Stomach (tissue), 8 donors: ENCODE measurements at regions not wholly inside any gene's neighbourhood (a gene's known extent, or its start where the extent isn't known, plus 50 kb on each side); places are given as distances from the start of the nearest gene placed in this dataset.

ENCODE experiments used
- DNase-seq, 2 donors: peaks; one replicate each; pipeline versions ENCODE4 v3.0.0 to v3.0.0-alpha.2; 2013 to 2019
- H3K27ac ChIP-seq, 5 donors: fragments of 200-600 bp in 4 of 5; sonication (generic) in 4 of 5; one replicate each; pipeline ENCODE4 v1.5.1; 2013 to 2019; ENCODE audit warnings: mild to moderate bottlenecking in 1 of 5, moderate library complexity in 1 of 5
- H3K27me3 ChIP-seq, 3 donors: fragments of 200-600 bp; sonication (generic); one replicate each; pipeline ENCODE4 v1.5.1; 2017 to 2019; ENCODE audit warnings: mixed run types in 1 of 3
- H3K36me3 ChIP-seq, 4 donors: fragments of 200-600 bp; sonication (generic); 1 replicate in 3 of 4; 2 replicates in 1 of 4; pipeline ENCODE4 v1.5.1; 2016 to 2019
- H3K4me1 ChIP-seq, 4 donors: fragments of 200-600 bp; sonication (generic); one replicate each; pipeline ENCODE4 v1.5.1; 2016 to 2019
- H3K4me3 ChIP-seq, 4 donors: fragments of 200-600 bp; sonication (generic) in 3 of 4; one replicate each; pipeline ENCODE4 v1.5.1; 2016 to 2019; ENCODE audit warnings: mild to moderate bottlenecking in 1 of 4
- H3K9me3 ChIP-seq, 4 donors: fragments of 200-600 bp; sonication (generic); one replicate each; pipeline ENCODE4 v1.5.1; 2016 to 2019
- EP300 ChIP-seq: sonication (generic); formaldehyde crosslinking; IDR thresholded peaks from one replicate; pipeline ENCODE4 v1.6.1; 2017; ENCODE audit warnings: antibody characterized with exemption
- POLR2A ChIP-seq, 4 donors: fragments of 450-650 bp; IDR thresholded peaks; one replicate each; pipeline ENCODE4 v1.6.1; 2016; ENCODE audit warnings: antibody characterized with exemption in 4 of 4, control low read depth in 2 of 4, mild to moderate bottlenecking in 1 of 4, moderate library complexity in 1 of 4
- POLR2AphosphoS5 ChIP-seq, 3 donors: sonication (generic); formaldehyde crosslinking; IDR thresholded peaks; one replicate each; pipeline ENCODE4 v1.6.1; 2016; ENCODE audit warnings: antibody characterized with exemption in 3 of 3
- WGBS, 5 donors: extraction: QIAGEN DNeasy Blood & Tissue Kit in 3 of 5; methylation state at CpG; one replicate each; pipeline versions ENCODE4 v1.1.5 to v1.1.7; 2013 to 2018; 5-methylcytosine and 5-hydroxymethylcytosine counted together
- intact Hi-C: fragments of 100-400 bp; cut with DNase I; formaldehyde crosslinking; loops from one replicate; pipeline ENCODE4 v1.15.1; 2023; ENCODE audit warnings: low total_unique reads
- TF ChIP-seq, protein P1 (sequence below), 7 experiments: fragments of 450-650 bp in 4 of 7; fragments of 200-600 bp in 3 of 7; sonication (generic) in 3 of 7; IDR thresholded peaks; one replicate each; pipeline ENCODE4 v1.5.1; 2016 to 2019; ENCODE audit warnings: antibody characterized with exemption in 7 of 7, control low read depth in 2 of 7, mild to moderate bottlenecking in 1 of 7
- donor health status: healthy with polysubstance abuse.
- donor health status: Bipolar disorder and iron deficiency.
- donor health status: healthy.

DNA sequence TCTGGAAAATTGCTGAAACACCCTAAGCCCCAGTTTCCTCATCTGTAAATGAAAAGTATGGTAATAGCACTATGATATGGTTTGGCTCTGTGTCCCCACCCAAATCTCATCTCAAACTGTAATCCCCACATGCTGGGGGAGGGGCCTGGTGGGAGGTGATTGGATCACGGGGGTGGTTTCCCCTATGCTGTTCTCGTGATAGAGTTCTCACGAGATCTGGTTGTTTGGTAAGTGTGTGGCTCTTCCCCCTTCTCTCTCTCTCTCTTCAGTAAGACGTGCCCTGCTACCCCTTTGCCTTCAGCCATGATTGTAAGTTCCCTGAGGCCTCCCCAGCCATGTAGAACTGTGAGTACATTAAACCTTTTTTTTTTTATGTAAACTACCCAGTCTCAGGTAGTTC lies 490.7 kb downstream of the TMEM114 start:
- 59 to 69% (median 65%) methylated on average over 4 of the region's 4 CpGs for WGBS, 5 donors
- H3K4me3 ChIP-seq = no peak overlapping the region
- no peaks in the 10 kb centered on the region for H3K4me1 ChIP-seq
- H3K9me3 ChIP-seq = peaks cover 0 to 6% (median 0%) of the 10 kb centered on the region in 4 donors
- TF ChIP-seq POLR2AphosphoS5 (IDR thresholded peaks at IDR 0.05) = no peak
- no peak for TF ChIP-seq POLR2A (IDR thresholded peaks at IDR 0.05)
- TF ChIP-seq, protein P1, sequence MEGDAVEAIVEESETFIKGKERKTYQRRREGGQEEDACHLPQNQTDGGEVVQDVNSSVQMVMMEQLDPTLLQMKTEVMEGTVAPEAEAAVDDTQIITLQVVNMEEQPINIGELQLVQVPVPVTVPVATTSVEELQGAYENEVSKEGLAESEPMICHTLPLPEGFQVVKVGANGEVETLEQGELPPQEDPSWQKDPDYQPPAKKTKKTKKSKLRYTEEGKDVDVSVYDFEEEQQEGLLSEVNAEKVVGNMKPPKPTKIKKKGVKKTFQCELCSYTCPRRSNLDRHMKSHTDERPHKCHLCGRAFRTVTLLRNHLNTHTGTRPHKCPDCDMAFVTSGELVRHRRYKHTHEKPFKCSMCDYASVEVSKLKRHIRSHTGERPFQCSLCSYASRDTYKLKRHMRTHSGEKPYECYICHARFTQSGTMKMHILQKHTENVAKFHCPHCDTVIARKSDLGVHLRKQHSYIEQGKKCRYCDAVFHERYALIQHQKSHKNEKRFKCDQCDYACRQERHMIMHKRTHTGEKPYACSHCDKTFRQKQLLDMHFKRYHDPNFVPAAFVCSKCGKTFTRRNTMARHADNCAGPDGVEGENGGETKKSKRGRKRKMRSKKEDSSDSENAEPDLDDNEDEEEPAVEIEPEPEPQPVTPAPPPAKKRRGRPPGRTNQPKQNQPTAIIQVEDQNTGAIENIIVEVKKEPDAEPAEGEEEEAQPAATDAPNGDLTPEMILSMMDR (IDR thresholded peaks at IDR 0.05) = no peak
- no peak for TF ChIP-seq EP300
- H3K36me3 ChIP-seq = no peaks in the 10 kb centered on the region
- H3K27me3 ChIP-seq = no peaks in the 10 kb centered on the region
- DNase-seq = no peak
- intact Hi-C loops = no loop called here
- no peak overlapping the region for H3K27ac ChIP-seq

DNA sequence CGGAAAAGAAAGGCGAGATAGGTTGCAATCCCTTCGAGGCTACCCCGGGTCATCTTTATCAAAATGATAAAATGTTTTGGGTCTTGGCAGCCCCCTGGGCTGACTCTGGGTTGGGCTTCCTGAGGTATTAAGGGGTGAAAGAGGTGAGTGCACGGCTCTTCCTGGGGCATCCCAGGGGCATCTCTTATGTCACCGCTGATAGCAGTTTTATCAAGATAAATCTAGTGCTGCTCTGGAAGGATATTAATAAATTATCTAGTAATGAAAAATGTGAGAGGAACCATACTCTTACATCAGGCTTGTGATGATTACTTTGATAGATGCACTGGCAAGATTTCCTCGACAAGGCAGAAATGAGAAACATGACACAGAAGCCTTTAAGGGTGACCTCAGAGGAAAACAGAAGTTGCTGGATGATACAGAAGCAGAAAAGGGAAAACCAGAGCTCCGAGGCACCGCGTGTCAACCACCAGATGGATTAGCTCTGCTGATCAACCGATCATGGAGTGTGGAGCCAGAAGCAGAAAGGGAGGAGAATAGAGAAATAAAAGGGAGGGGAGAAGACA lies 491.3 kb downstream of the TMEM114 start:
- 58 to 74% (median 61%) methylated on average over 11 of the region's 11 CpGs for WGBS, 5 donors
- Histone ChIP-seq H3K9me3 (peaks cover 0 to 6% (median 0%) of the 10 kb centered on the region in 4 donors), H3K4me1 (no peaks in the 10 kb centered on the region), H3K27ac (no peak overlapping the region), H3K4me3 (no peak overlapping the region), H3K27me3 (no peaks in the 10 kb centered on the region), H3K36me3 (no peaks in the 10 kb centered on the region)
- no peak for DNase-seq
- intact Hi-C loops = no loop called here
- TF ChIP-seq, protein P1 (IDR thresholded peaks at IDR 0.05) = no peak
- no peak for TF ChIP-seq EP300
- no peak for TF ChIP-seq POLR2A (IDR thresholded peaks at IDR 0.05)
- no peak for TF ChIP-seq POLR2AphosphoS5 (IDR thresholded peaks at IDR 0.05)

DNA sequence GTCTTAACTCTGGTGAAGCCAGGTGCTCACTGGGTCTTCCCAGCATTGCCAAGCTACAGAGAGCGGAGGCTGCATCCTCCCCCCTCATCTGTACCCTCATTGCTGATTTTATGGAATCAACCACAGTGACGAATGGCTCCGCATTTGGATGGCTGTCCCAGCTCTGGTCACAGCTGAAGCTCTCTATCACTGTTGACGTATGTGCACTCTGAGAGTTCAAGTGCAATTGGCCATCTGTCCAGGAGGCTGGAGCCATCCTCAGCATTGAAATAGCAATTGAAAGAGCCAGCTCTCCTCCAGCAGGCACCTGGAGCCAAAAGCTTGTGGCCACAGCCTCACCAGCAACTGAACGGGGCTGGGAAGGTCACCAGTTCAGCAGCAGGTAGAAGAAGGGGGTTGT lies 494.1 kb downstream of the TMEM114 start:
- 64 to 85% (median 80%) methylated on average over 5 of the region's 5 CpGs for WGBS, 5 donors
- no peaks in the 10 kb centered on the region for H3K27me3 ChIP-seq
- DNase-seq = no peak
- TF ChIP-seq, protein P1 (IDR thresholded peaks at IDR 0.05) = no peak
- TF ChIP-seq EP300 (no peak), POLR2AphosphoS5 (IDR thresholded peaks at IDR 0.05) (no peak), POLR2A (IDR thresholded peaks at IDR 0.05) (no peak)
- intact Hi-C loops = no loop called here
- H3K4me1 ChIP-seq = no peaks in the 10 kb centered on the region
- H3K27ac ChIP-seq = no peak overlapping the region
- H3K9me3 ChIP-seq = peaks cover 0 to 6% (median 0%) of the 10 kb centered on the region in 4 donors
- no peak overlapping the region for H3K4me3 ChIP-seq
- no peaks in the 10 kb centered on the region for H3K36me3 ChIP-seq

DNA sequence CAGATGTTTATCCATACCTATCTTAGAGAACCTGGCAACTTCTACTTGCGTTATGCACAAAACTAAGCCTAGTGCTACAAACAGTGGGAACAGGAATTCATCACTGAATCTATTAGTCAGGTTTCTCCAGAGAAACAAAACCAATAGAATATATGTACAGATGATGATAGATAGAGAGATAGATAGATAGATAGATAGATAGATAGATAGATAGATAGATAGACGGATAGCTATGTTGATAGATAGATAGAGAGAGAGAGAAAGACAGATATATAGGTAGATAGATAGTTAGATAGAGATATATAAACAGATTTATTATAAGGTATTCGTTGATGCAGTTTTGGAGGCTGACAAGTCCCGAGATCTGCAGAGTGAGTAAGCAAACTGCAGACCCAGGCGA lies 495.6 kb downstream of the TMEM114 start:
- no peaks in the 10 kb centered on the region for H3K4me1 ChIP-seq
- intact Hi-C loops = no loop called here

More for the DNA sequence above, 495.6 kb downstream of the TMEM114 start:
- no peak overlapping the region for H3K4me3 ChIP-seq
- H3K36me3 ChIP-seq = no peaks in the 10 kb centered on the region
- DNase-seq = no peak
- TF ChIP-seq POLR2AphosphoS5 (IDR thresholded peaks at IDR 0.05) (no peak), EP300 (no peak), POLR2A (IDR thresholded peaks at IDR 0.05) (no peak)
- TF ChIP-seq, protein P1 (IDR thresholded peaks at IDR 0.05) = no peak
- no peak overlapping the region for H3K27ac ChIP-seq
- 77 to 87% (median 84%) methylated on average over 5 of the region's 5 CpGs for WGBS, 5 donors
- H3K9me3 ChIP-seq = peaks cover 0 to 6% (median 0%) of the 10 kb centered on the region in 4 donors
- H3K27me3 ChIP-seq = no peaks in the 10 kb centered on the region
